KMS-11 (cell line): ENCODE measurements at regions not wholly inside any gene's neighbourhood (a gene's known extent, or its start where the extent isn't known, plus 50 kb on each side); places are given as distances from the start of the nearest gene placed in this dataset.

Source experiments
- H2AFZ ChIP-seq: fragments of 200-600 bp; sonication (generic); 2 replicates; pipeline ENCODE4 v1.6.1; 2016; ENCODE audit warnings: antibody characterized with exemption, mixed run types, low read depth
- H3K27ac ChIP-seq: fragments of 200-600 bp; sonication (generic); 2 replicates; pipeline ENCODE4 v1.6.1; 2016; ENCODE audit warnings: mild to moderate bottlenecking, mixed run types
- H3K27me3 ChIP-seq: fragments of 200-600 bp; sonication (generic); 2 replicates; pipeline ENCODE4 v1.6.1; 2017; ENCODE audit warnings: mild to moderate bottlenecking, low read depth, mixed run types, moderate library complexity; ENCODE audit not compliant: insufficient read depth
- H3K36me3 ChIP-seq: fragments of 200-600 bp; sonication (generic); 2 replicates; pipeline ENCODE4 v1.6.1; 2017; ENCODE audit warnings: mild to moderate bottlenecking, mixed run types; ENCODE audit not compliant: insufficient read depth
- H3K4me1 ChIP-seq: fragments of 200-600 bp; sonication (generic); 2 replicates; pipeline ENCODE4 v1.6.1; 2016; ENCODE audit warnings: mild to moderate bottlenecking, low read depth, mixed run types; ENCODE audit not compliant: poor library complexity, severe bottlenecking
- H3K4me2 ChIP-seq: fragments of 200-600 bp; sonication (generic); 2 replicates; pipeline ENCODE4 v1.7.0; 2016; ENCODE audit warnings: mild to moderate bottlenecking, mixed run types
- H3K4me3 ChIP-seq: fragments of 200-600 bp; sonication (generic); IDR thresholded peaks from 2 replicates; pipeline ENCODE4 v1.6.1; 2017; ENCODE audit warnings: low read depth, low read length, mixed read lengths; ENCODE audit not compliant: insufficient read depth
- H3K79me2 ChIP-seq: fragments of 200-600 bp; sonication (generic); 2 replicates; pipeline ENCODE4 v1.6.1; 2016; ENCODE audit warnings: low read depth, mixed run types; ENCODE audit not compliant: insufficient read depth
- H3K9ac ChIP-seq: fragments of 200-600 bp; sonication (generic); 2 replicates; pipeline ENCODE4 v1.6.1; 2016; ENCODE audit warnings: mild to moderate bottlenecking, mixed run types
- H4K20me1 ChIP-seq: fragments of 200-600 bp; sonication (generic); 2 replicates; pipeline ENCODE4 v1.6.1; 2016; ENCODE audit warnings: mild to moderate bottlenecking, mixed run types; ENCODE audit not compliant: insufficient read depth
- CTCF ChIP-seq: fragments of 200-600 bp; sonication (generic); conservative IDR thresholded peaks from 2 replicates; pipeline ENCODE4 v1.6.1; 2017; ENCODE audit warnings: low read depth, mild to moderate bottlenecking, antibody characterized with exemption, low read length, moderate library complexity, mixed read lengths

GRCh38 chrX:78532363-78532762 lies 126.8 kb downstream of the RTL3 start:
- TF ChIP-seq CTCF = no peak
- H3K79me2 ChIP-seq = no peaks in the 10 kb centered on the region
- no peaks in the 10 kb centered on the region for H4K20me1 ChIP-seq
- no peak overlapping the region for H3K27ac ChIP-seq
- H3K36me3 ChIP-seq = no peaks in the 10 kb centered on the region
- no peaks in the 10 kb centered on the region for H3K27me3 ChIP-seq
- H3K4me3 ChIP-seq = no peak overlapping the region
- no peak overlapping the region for H2AFZ ChIP-seq
- H3K4me2 ChIP-seq = no peak overlapping the region
- H3K9ac ChIP-seq = no peak overlapping the region
- H3K4me1 ChIP-seq = no peaks in the 10 kb centered on the region

- Histone ChIP-seq H3K4me3 (no peak overlapping the region), H3K79me2 (no peaks in the 10 kb centered on the region), H3K4me1 (no peaks in the 10 kb centered on the region), H3K36me3 (no peaks in the 10 kb centered on the region), H2AFZ (no peak overlapping the region), H3K27ac (no peak overlapping the region), H3K27me3 (no peaks in the 10 kb centered on the region), H3K9ac (no peak overlapping the region), H3K4me2 (no peak overlapping the region), H4K20me1 (no peaks in the 10 kb centered on the region)
- no peak for TF ChIP-seq CTCF
Measured at GRCh38 chrX:78527818-78528217, 131.3 kb downstream of the RTL3 start.

- H3K4me1 ChIP-seq = no peaks in the 10 kb centered on the region
- H3K4me3 ChIP-seq = no peak overlapping the region
- H3K4me2 ChIP-seq = no peak overlapping the region
- no peak overlapping the region for H3K27ac ChIP-seq
- H3K27me3 ChIP-seq = no peaks in the 10 kb centered on the region
- H2AFZ ChIP-seq = no peak overlapping the region
- no peak overlapping the region for H3K9ac ChIP-seq
- no peaks in the 10 kb centered on the region for H3K36me3 ChIP-seq
- no peaks in the 10 kb centered on the region for H3K79me2 ChIP-seq
- no peak for TF ChIP-seq CTCF
- no peaks in the 10 kb centered on the region for H4K20me1 ChIP-seq
Measured at GRCh38 chrX:78527263-78527662, 131.9 kb downstream of the RTL3 start.

- no peak for TF ChIP-seq CTCF
- Histone ChIP-seq H3K36me3 (no peaks in the 10 kb centered on the region), H3K4me2 (no peak overlapping the region), H3K4me3 (no peak overlapping the region), H3K27me3 (no peaks in the 10 kb centered on the region), H3K27ac (no peak overlapping the region), H4K20me1 (no peaks in the 10 kb centered on the region), H2AFZ (no peak overlapping the region), H3K9ac (no peak overlapping the region), H3K79me2 (no peaks in the 10 kb centered on the region), H3K4me1 (no peaks in the 10 kb centered on the region)
Measured at GRCh38 chrX:78522601-78523000, 136.5 kb downstream of the RTL3 start.

- no peak overlapping the region for H2AFZ ChIP-seq
- no peaks in the 10 kb centered on the region for H4K20me1 ChIP-seq
- no peak for TF ChIP-seq CTCF
- no peak overlapping the region for H3K9ac ChIP-seq
- H3K4me3 ChIP-seq = no peak overlapping the region
- H3K27ac ChIP-seq = no peak overlapping the region
- H3K4me1 ChIP-seq = peaks cover 9% of the 10 kb centered on the region
- H3K79me2 ChIP-seq = no peaks in the 10 kb centered on the region
- no peak overlapping the region for H3K4me2 ChIP-seq
- no peaks in the 10 kb centered on the region for H3K27me3 ChIP-seq
- H3K36me3 ChIP-seq = no peaks in the 10 kb centered on the region
Measured at GRCh38 chrX:78517124-78517523, 142.0 kb downstream of the RTL3 start.
